ENCODE measurements at regions not wholly inside any gene's neighbourhood (a gene's known extent, or its start where the extent isn't known, plus 50 kb on each side); places are given as distances from the start of the nearest gene placed in this dataset.

GRCh38 chr4:67332627-67333026 lies 212.7 kb downstream of the CENPC start:
- no peaks in the 10 kb centered on the region for H3K27me3 ChIP-seq (ENCODE audit: control insufficient read depth in 3 of 3, insufficient read depth in 3 of 3, low read length in 2 of 3)
- no peaks in the 10 kb centered on the region for H3K4me1 ChIP-seq (ENCODE audit: control insufficient read depth in 5 of 5, insufficient read depth in 5 of 5, low read length in 5 of 5)
- TF ChIP-seq, protein P1, sequence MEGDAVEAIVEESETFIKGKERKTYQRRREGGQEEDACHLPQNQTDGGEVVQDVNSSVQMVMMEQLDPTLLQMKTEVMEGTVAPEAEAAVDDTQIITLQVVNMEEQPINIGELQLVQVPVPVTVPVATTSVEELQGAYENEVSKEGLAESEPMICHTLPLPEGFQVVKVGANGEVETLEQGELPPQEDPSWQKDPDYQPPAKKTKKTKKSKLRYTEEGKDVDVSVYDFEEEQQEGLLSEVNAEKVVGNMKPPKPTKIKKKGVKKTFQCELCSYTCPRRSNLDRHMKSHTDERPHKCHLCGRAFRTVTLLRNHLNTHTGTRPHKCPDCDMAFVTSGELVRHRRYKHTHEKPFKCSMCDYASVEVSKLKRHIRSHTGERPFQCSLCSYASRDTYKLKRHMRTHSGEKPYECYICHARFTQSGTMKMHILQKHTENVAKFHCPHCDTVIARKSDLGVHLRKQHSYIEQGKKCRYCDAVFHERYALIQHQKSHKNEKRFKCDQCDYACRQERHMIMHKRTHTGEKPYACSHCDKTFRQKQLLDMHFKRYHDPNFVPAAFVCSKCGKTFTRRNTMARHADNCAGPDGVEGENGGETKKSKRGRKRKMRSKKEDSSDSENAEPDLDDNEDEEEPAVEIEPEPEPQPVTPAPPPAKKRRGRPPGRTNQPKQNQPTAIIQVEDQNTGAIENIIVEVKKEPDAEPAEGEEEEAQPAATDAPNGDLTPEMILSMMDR (IDR thresholded peaks at IDR 0.05; ENCODE audit: control extremely low read depth, extremely low read depth) = no peak
- ATAC-seq (ENCODE audit: insufficient read depth, low FRiP score) (no peak), DNase-seq (no peak)
- H3K4me3 ChIP-seq = no peak overlapping the region
- no peak overlapping the region for H3K9ac ChIP-seq (ENCODE audit: insufficient read depth in 1 of 2, low read length in 2 of 2)
- 16 to 28% methylated on average over 4 of the region's 4 CpGs for WGBS, 2 donors
- H3K27ac ChIP-seq (ENCODE audit: low read depth in 1 of 2, low read length in 1 of 2) = no peak overlapping the region
- no peaks in the 10 kb centered on the region for H3K36me3 ChIP-seq (ENCODE audit: control insufficient read depth in 4 of 4, insufficient read depth in 4 of 4, low read length in 4 of 4)
- no peaks in the 10 kb centered on the region for H3K9me3 ChIP-seq (ENCODE audit: control insufficient read depth in 4 of 4, insufficient read depth in 3 of 4, low read length in 3 of 4)

- no peaks in the 10 kb centered on the region for H3K4me1 ChIP-seq (ENCODE audit: control insufficient read depth in 5 of 5, insufficient read depth in 5 of 5, low read length in 5 of 5)
- no peak overlapping the region for H3K4me3 ChIP-seq
- TF ChIP-seq, protein P1 (IDR thresholded peaks at IDR 0.05; ENCODE audit: control extremely low read depth, extremely low read depth) = no peak
- no peaks in the 10 kb centered on the region for H3K27me3 ChIP-seq (ENCODE audit: control insufficient read depth in 3 of 3, insufficient read depth in 3 of 3, low read length in 2 of 3)
- H3K9me3 ChIP-seq (ENCODE audit: control insufficient read depth in 4 of 4, insufficient read depth in 3 of 4, low read length in 3 of 4) = no peaks in the 10 kb centered on the region
- 83 to 85% methylated on average over 1 of the region's 1 CpG for WGBS, 2 donors
- H3K27ac ChIP-seq (ENCODE audit: low read depth in 1 of 2, low read length in 1 of 2) = no peak overlapping the region
- DNase-seq = no peak
- ATAC-seq (ENCODE audit: insufficient read depth, low FRiP score) = no peak
- H3K9ac ChIP-seq (ENCODE audit: insufficient read depth in 1 of 2, low read length in 2 of 2) = no peak overlapping the region
- no peaks in the 10 kb centered on the region for H3K36me3 ChIP-seq (ENCODE audit: control insufficient read depth in 4 of 4, insufficient read depth in 4 of 4, low read length in 4 of 4)
Measured at GRCh38 chr4:67328393-67328792, 216.9 kb downstream of the CENPC start.

GRCh38 chr4:67328018-67328278 lies 217.4 kb downstream of the CENPC start:
- ATAC-seq (ENCODE audit: insufficient read depth, low FRiP score) = no peak
- 41 to 66% methylated on average over 2 of the region's 2 CpGs for WGBS, 2 donors

More at GRCh38 chr4:67328018-67328278, 217.4 kb downstream of the CENPC start:
- H3K36me3 ChIP-seq (ENCODE audit: control insufficient read depth in 4 of 4, insufficient read depth in 4 of 4, low read length in 4 of 4) = no peaks in the 10 kb centered on the region
- no peaks in the 10 kb centered on the region for H3K9me3 ChIP-seq (ENCODE audit: control insufficient read depth in 4 of 4, insufficient read depth in 3 of 4, low read length in 3 of 4)
- no peaks in the 10 kb centered on the region for H3K27me3 ChIP-seq (ENCODE audit: control insufficient read depth in 3 of 3, insufficient read depth in 3 of 3, low read length in 2 of 3)
- no peak overlapping the region for H3K4me3 ChIP-seq
- no peak overlapping the region for H3K27ac ChIP-seq (ENCODE audit: low read depth in 1 of 2, low read length in 1 of 2)
- no peaks in the 10 kb centered on the region for H3K4me1 ChIP-seq (ENCODE audit: control insufficient read depth in 5 of 5, insufficient read depth in 5 of 5, low read length in 5 of 5)
- TF ChIP-seq, protein P1 (IDR thresholded peaks at IDR 0.05; ENCODE audit: control extremely low read depth, extremely low read depth) = no peak
- DNase-seq = no peak
- no peak overlapping the region for H3K9ac ChIP-seq (ENCODE audit: insufficient read depth in 1 of 2, low read length in 2 of 2)

Data from lung (tissue), 11 donors.